PC-9 (cell line): ENCODE measurements at regions not wholly inside any gene's neighbourhood (a gene's known extent, or its start where the extent isn't known, plus 50 kb on each side); places are given as distances from the start of the nearest gene placed in this dataset.

Source experiments
- BruUV-seq: library from RNA; stranded (reverse); fragments of 400-500 nt; replicated peaks from 2 replicates; lab custom pipeline; 2021; lab: Mats Ljungman, UMichigan
- CTCF ChIA-PET: fragments of 300-600 bp; sonication (Branson Sonifier 250); formaldehyde crosslinking; loops from one replicate; lab custom pipeline; 2022; ENCODE audit warnings: antibody characterized with exemption; lab: Charles Lee
- POLR2A ChIA-PET: fragments of 300-600 bp; sonication (Branson Sonifier 250); formaldehyde crosslinking; loops from one replicate; lab custom pipeline; 2022; ENCODE audit warnings: antibody characterized with exemption; ENCODE audit not compliant: unreplicated experiment; lab: Charles Lee
- DNase-seq, 2 experiments: peaks; one replicate each; pipeline versions ENCODE4 v3.0.0 to v3.0.0-alpha.2; 2015 to 2022; ENCODE audit warnings: mixed read lengths in 1 of 2
- H2AFZ ChIP-seq: fragments of 200-600 bp; sonication (generic); 2 replicates; pipeline ENCODE4 v1.8.1; 2017; ENCODE audit warnings: antibody characterized with exemption
- H3F3A ChIP-seq: fragments of 200-600 bp; sonication (generic); 2 replicates; pipeline ENCODE4 v1.8.1; 2017; ENCODE audit warnings: antibody characterized with exemption, mild to moderate bottlenecking, low read depth; ENCODE audit not compliant: insufficient read depth
- H3K27ac ChIP-seq: fragments of 200-600 bp; sonication (generic); 2 replicates; pipeline ENCODE4 v1.6.1; 2016; ENCODE audit warnings: mixed run types
- H3K27me3 ChIP-seq: fragments of 200-600 bp; sonication (generic); 2 replicates; pipeline ENCODE4 v1.6.1; 2016; ENCODE audit warnings: low read depth, mixed run types; ENCODE audit not compliant: insufficient read depth
- H3K36me3 ChIP-seq: fragments of 200-600 bp; sonication (generic); 2 replicates; pipeline ENCODE4 v1.6.1; 2016; ENCODE audit warnings: low read depth, mixed run types
- H3K4me1 ChIP-seq: fragments of 200-600 bp; sonication (generic); replicated peaks from 2 replicates; pipeline ENCODE4 v1.6.1; 2016; ENCODE audit warnings: mixed run types; ENCODE audit not compliant: insufficient read depth
- H3K4me2 ChIP-seq: fragments of 200-600 bp; sonication (generic); 2 replicates; pipeline ENCODE4 v1.6.1; 2017; ENCODE audit warnings: mixed run types
- H3K4me3 ChIP-seq: fragments of 200-600 bp; sonication (generic); 2 replicates; pipeline ENCODE4 v1.6.1; 2016; ENCODE audit warnings: mixed run types
- H3K79me2 ChIP-seq: fragments of 200-600 bp; sonication (generic); 2 replicates; pipeline ENCODE4 v1.6.1; 2017; ENCODE audit warnings: low read depth, mixed run types
- H3K9me2 ChIP-seq: fragments of 200-600 bp; sonication (generic); 2 replicates; pipeline ENCODE4 v1.8.1; 2017; ENCODE audit warnings: mild to moderate bottlenecking; ENCODE audit not compliant: insufficient read depth
- H3K9me3 ChIP-seq: fragments of 200-600 bp; sonication (generic); 2 replicates; pipeline ENCODE4 v1.8.1; 2016; ENCODE audit warnings: low read depth; ENCODE audit not compliant: insufficient read depth
- H4K20me1 ChIP-seq: fragments of 200-600 bp; sonication (generic); 2 replicates; pipeline ENCODE4 v1.8.1; 2017; ENCODE audit not compliant: insufficient read depth
- CTCF ChIP-seq: fragments of 200-600 bp; sonication (generic); conservative IDR thresholded peaks from 2 replicates; pipeline ENCODE4 v1.6.1; 2017; ENCODE audit warnings: mixed run types, antibody characterized with exemption, mild to moderate bottlenecking, moderate library complexity
- EZH2 ChIP-seq: fragments of 200-600 bp; sonication (generic); IDR thresholded peaks from 2 replicates; pipeline ENCODE4 v1.8.0; 2017; ENCODE audit warnings: antibody characterized with exemption, low read depth
- intact Hi-C: fragments of 100-400 bp; cut with micrococcal nuclease; formaldehyde crosslinking; loops from one replicate; pipeline ENCODE4 v1.10.0; 2022; ENCODE audit not compliant: unreplicated experiment

GRCh38 chr20:17010181-17010580, 216.7 kb upstream of the PCSK2 start:
- Histone ChIP-seq H3K36me3 (no peaks in the 10 kb centered on the region), H3K4me2 (no peak overlapping the region), H3K27me3 (peaks cover 13% of the 10 kb centered on the region; the same call in 1 of the 2 replicates), H3K4me3 (no peak overlapping the region), H4K20me1 (no peaks in the 10 kb centered on the region), H3K4me1 (no peaks in the 10 kb centered on the region), H3K79me2 (no peaks in the 10 kb centered on the region), H3F3A (no peaks in the 10 kb centered on the region), H3K9me2 (no peaks in the 10 kb centered on the region), H2AFZ (no peak overlapping the region), H3K27ac (no peak overlapping the region), H3K9me3 (no peaks in the 10 kb centered on the region)
- no peak for DNase-seq
- intact Hi-C loops = no loop called here
- ChIA-PET CTCF (no interaction called here), POLR2A (no interaction called here)
- no TSS peak for BruUV-seq
- TF ChIP-seq CTCF = no peak

GRCh38 chr20:17012546-17013226, 214.2 kb upstream of the PCSK2 start:
- no peaks in the 10 kb centered on the region for H3K9me2 ChIP-seq
- H3K36me3 ChIP-seq = no peaks in the 10 kb centered on the region
- no peak overlapping the region for H2AFZ ChIP-seq
- no peaks in the 10 kb centered on the region for H4K20me1 ChIP-seq
- H3K4me1 ChIP-seq = no peaks in the 10 kb centered on the region
- H3K27ac ChIP-seq = no peak overlapping the region
- DNase-seq = no peak
- no peaks in the 10 kb centered on the region for H3K9me3 ChIP-seq
- BruUV-seq = no TSS peak
- no peak overlapping the region for H3K4me3 ChIP-seq
- TF ChIP-seq EZH2 = no peak
- no peak for TF ChIP-seq CTCF
- H3K4me2 ChIP-seq = no peak overlapping the region
- CTCF ChIA-PET = no interaction called here
- POLR2A ChIA-PET = no interaction called here
- intact Hi-C loops = no loop called here
- peaks cover 3% of the 10 kb centered on the region; the same call in 1 of the 2 replicates for H3K27me3 ChIP-seq
- no peaks in the 10 kb centered on the region for H3F3A ChIP-seq
- no peaks in the 10 kb centered on the region for H3K79me2 ChIP-seq

- BruUV-seq = no TSS peak
- Histone ChIP-seq H3K4me2 (no peak overlapping the region), H3K36me3 (no peaks in the 10 kb centered on the region), H3K79me2 (no peaks in the 10 kb centered on the region), H3K9me2 (no peaks in the 10 kb centered on the region), H4K20me1 (no peaks in the 10 kb centered on the region), H3K4me1 (no peaks in the 10 kb centered on the region), H3K27me3 (peaks cover 3% of the 10 kb centered on the region; the same call in 1 of the 2 replicates), H3K9me3 (no peaks in the 10 kb centered on the region), H3K4me3 (no peak overlapping the region), H3K27ac (no peak overlapping the region), H2AFZ (no peak overlapping the region), H3F3A (no peaks in the 10 kb centered on the region)
- POLR2A ChIA-PET = no interaction called here
- CTCF ChIA-PET = no interaction called here
- intact Hi-C loops = no loop called here
- no peak for DNase-seq
- TF ChIP-seq CTCF = no peak
- no peak for TF ChIP-seq EZH2
Observed at GRCh38 chr20:17014217-17014616, 212.6 kb upstream of the PCSK2 start.
